NT2/D1 (cell line): ENCODE measurements at regions not wholly inside any gene's neighbourhood (a gene's known extent, or its start where the extent isn't known, plus 50 kb on each side); places are given as distances from the start of the nearest gene placed in this dataset.

Source experiments
- SUZ12 ChIP-seq: IDR thresholded peaks from 2 replicates; pipeline ENCODE4 v1.6.1; 2011; ENCODE audit not compliant: insufficient read length, insufficient read depth; ENCODE audit errors: extremely low read depth
- YY1 ChIP-seq: IDR thresholded peaks from 2 replicates; pipeline ENCODE4 v1.6.1; 2011; ENCODE audit not compliant: insufficient read length, insufficient read depth
- ZNF274 ChIP-seq: IDR thresholded peaks from 2 replicates; pipeline ENCODE4 v1.6.1; 2011; ENCODE audit warnings: mild to moderate bottlenecking, low read depth, low read length

GRCh38 chr12:61538951-61539350 lies 721.3 kb upstream of the USP15 start:
- TF ChIP-seq ZNF274 (no peak), YY1 (no peak), SUZ12 (no peak)
